ENCODE measurements at regions not wholly inside any gene's neighbourhood (a gene's known extent, or its start where the extent isn't known, plus 50 kb on each side); places are given as distances from the start of the nearest gene placed in this dataset.
"Not testable (repeated sequence)": the region's sequence is repeated elsewhere in the genome, so short reads cannot be mapped to it uniquely, and the experiment has no call there.

- TF ChIP-seq, protein P1, sequence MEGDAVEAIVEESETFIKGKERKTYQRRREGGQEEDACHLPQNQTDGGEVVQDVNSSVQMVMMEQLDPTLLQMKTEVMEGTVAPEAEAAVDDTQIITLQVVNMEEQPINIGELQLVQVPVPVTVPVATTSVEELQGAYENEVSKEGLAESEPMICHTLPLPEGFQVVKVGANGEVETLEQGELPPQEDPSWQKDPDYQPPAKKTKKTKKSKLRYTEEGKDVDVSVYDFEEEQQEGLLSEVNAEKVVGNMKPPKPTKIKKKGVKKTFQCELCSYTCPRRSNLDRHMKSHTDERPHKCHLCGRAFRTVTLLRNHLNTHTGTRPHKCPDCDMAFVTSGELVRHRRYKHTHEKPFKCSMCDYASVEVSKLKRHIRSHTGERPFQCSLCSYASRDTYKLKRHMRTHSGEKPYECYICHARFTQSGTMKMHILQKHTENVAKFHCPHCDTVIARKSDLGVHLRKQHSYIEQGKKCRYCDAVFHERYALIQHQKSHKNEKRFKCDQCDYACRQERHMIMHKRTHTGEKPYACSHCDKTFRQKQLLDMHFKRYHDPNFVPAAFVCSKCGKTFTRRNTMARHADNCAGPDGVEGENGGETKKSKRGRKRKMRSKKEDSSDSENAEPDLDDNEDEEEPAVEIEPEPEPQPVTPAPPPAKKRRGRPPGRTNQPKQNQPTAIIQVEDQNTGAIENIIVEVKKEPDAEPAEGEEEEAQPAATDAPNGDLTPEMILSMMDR (IDR thresholded peaks at IDR 0.05), result not testable (repeated sequence)
- TF ChIP-seq POLR2A (IDR thresholded peaks at IDR 0.05), result not testable (repeated sequence)
Measured at GRCh38 chrX:144129511-144129910, 245.6 kb downstream of the UBE2NL start.

All from upper lobe of left lung (tissue), 4 donors.